ENCODE measurements at regions not wholly inside any gene's neighbourhood (a gene's known extent, or its start where the extent isn't known, plus 50 kb on each side); places are given as distances from the start of the nearest gene placed in this dataset.

GRCh38 chr1:193555662-193556441 is 369.4 kb upstream of the B3GALT2 start:
- ATAC-seq (ENCODE audit: poor library complexity) (no peak), DNase-seq (no peak)
- intact Hi-C loops (cut with DNase I) = no loop called here

- intact Hi-C loops (cut with DNase I) = no loop called here
- ATAC-seq (ENCODE audit: poor library complexity) = no peak
- no peak for DNase-seq
Measured at GRCh38 chr1:193553564-193553963, 367.2 kb upstream of the B3GALT2 start.

GRCh38 chr1:193552274-193552673 is 365.9 kb upstream of the B3GALT2 start:
- no peak for ATAC-seq (ENCODE audit: poor library complexity)
- intact Hi-C loops (cut with DNase I) = no loop called here
- no peak for DNase-seq

- DNase-seq (no peak), ATAC-seq (ENCODE audit: poor library complexity) (no peak)
- intact Hi-C loops (cut with DNase I) = no loop called here
Measured at GRCh38 chr1:193549081-193549480, 362.7 kb upstream of the B3GALT2 start.

- DNase-seq (no peak), ATAC-seq (ENCODE audit: poor library complexity) (no peak)
- intact Hi-C loops (cut with DNase I) = no loop called here
Measured at GRCh38 chr1:193545171-193545570, 358.8 kb upstream of the B3GALT2 start.

- no peak for ATAC-seq (ENCODE audit: poor library complexity)
- DNase-seq = no peak
- intact Hi-C loops (cut with DNase I) = no loop called here
Measured at GRCh38 chr1:193543259-193543658, 356.8 kb upstream of the B3GALT2 start.

- DNase-seq = no peak
- intact Hi-C loops (cut with DNase I) = no loop called here
- no peak for ATAC-seq (ENCODE audit: poor library complexity)
Measured at GRCh38 chr1:193542690-193543089, 356.3 kb upstream of the B3GALT2 start.

- DNase-seq (no peak), ATAC-seq (ENCODE audit: poor library complexity) (no peak)
- intact Hi-C loops (cut with DNase I) = no loop called here
Measured at GRCh38 chr1:193540511-193540910, 354.1 kb upstream of the B3GALT2 start.

GRCh38 chr1:193539731-193540459 is 353.5 kb upstream of the B3GALT2 start:
- DNase-seq (no peak), ATAC-seq (ENCODE audit: poor library complexity) (no peak)
- intact Hi-C loops (cut with DNase I) = no loop called here

- ATAC-seq (ENCODE audit: poor library complexity) (no peak), DNase-seq (no peak)
- intact Hi-C loops (cut with DNase I) = no loop called here
Measured at GRCh38 chr1:193538680-193539079, 352.3 kb upstream of the B3GALT2 start.

GRCh38 chr1:193538003-193538354 is 351.6 kb upstream of the B3GALT2 start:
- intact Hi-C loops (cut with DNase I) = no loop called here
- ATAC-seq (ENCODE audit: poor library complexity) (no peak), DNase-seq (no peak)

- DNase-seq (no peak), ATAC-seq (ENCODE audit: poor library complexity) (no peak)
- intact Hi-C loops (cut with DNase I) = no loop called here
Measured at GRCh38 chr1:193537266-193538002, 351.0 kb upstream of the B3GALT2 start.

GRCh38 chr1:193533853-193534252 is 347.4 kb upstream of the B3GALT2 start:
- no peak for DNase-seq
- intact Hi-C loops (cut with DNase I) = no loop called here
- ATAC-seq (ENCODE audit: poor library complexity) = no peak

- intact Hi-C loops (cut with DNase I) = no loop called here
- ATAC-seq (ENCODE audit: poor library complexity) (no peak), DNase-seq (no peak)
Measured at GRCh38 chr1:193525917-193526710, 339.7 kb upstream of the B3GALT2 start.

GRCh38 chr1:193525411-193525810 is 339.0 kb upstream of the B3GALT2 start:
- intact Hi-C loops (cut with DNase I) = no loop called here
- DNase-seq (no peak), ATAC-seq (ENCODE audit: poor library complexity) (no peak)

- intact Hi-C loops (cut with DNase I) = no loop called here
- ATAC-seq (ENCODE audit: poor library complexity) = no peak
- no peak for DNase-seq
Measured at GRCh38 chr1:193524616-193525015, 338.2 kb upstream of the B3GALT2 start.

GRCh38 chr1:193524021-193524420 is 337.6 kb upstream of the B3GALT2 start:
- intact Hi-C loops (cut with DNase I) = no loop called here
- DNase-seq (no peak), ATAC-seq (ENCODE audit: poor library complexity) (no peak)

- ATAC-seq (ENCODE audit: poor library complexity) (no peak), DNase-seq (no peak)
- intact Hi-C loops (cut with DNase I) = no loop called here
Measured at GRCh38 chr1:193520472-193520871, 334.1 kb upstream of the B3GALT2 start.

- ATAC-seq (ENCODE audit: poor library complexity) (no peak), DNase-seq (no peak)
- intact Hi-C loops (cut with DNase I) = no loop called here
Measured at GRCh38 chr1:193519922-193520321, 333.5 kb upstream of the B3GALT2 start.

Data from Right ventricle myocardium superior (tissue), 1 donor.